ENCODE measurements at regions not wholly inside any gene's neighbourhood (a gene's known extent, or its start where the extent isn't known, plus 50 kb on each side); places are given as distances from the start of the nearest gene placed in this dataset.

DNA sequence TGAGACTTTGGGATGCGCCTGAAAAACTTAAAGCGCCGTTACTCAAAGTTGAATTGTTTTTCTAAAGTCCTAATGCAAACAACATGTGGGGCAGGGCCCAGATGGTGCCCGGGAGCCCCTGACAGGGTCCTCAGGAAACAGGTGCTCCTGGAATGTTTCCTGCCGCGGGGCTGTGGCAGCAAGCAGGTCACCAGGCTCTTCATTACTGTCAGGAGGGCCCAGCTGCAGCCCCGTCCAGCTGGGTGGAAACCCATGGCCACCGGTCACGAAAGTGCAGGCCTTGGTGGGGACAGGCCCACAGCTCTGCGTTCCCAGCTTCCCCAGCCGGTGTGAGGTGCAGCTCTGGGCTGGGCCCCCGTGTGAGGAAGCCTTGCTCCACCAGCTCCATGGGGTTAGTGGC, 63.9 kb upstream of the GATA2 start:
- TF ChIP-seq EP300 (IDR thresholded peaks at IDR 0.05; ENCODE audit: borderline replicate concordance) (no peak), ZBTB7A (IDR thresholded peaks at IDR 0.05; ENCODE audit: low read depth) (no peak), TAF1 (IDR thresholded peaks at IDR 0.05; ENCODE audit: low read depth) (no peak), TCF12 (IDR thresholded peaks at IDR 0.05; ENCODE audit: low read depth) (no peak), YY1 (IDR thresholded peaks at IDR 0.05; ENCODE audit: low read depth) (no peak), RAD21 (IDR thresholded peaks at IDR 0.05; ENCODE audit: low read depth) (no peak), EGR1 (IDR thresholded peaks at IDR 0.05) (no peak), CEBPB (IDR thresholded peaks at IDR 0.05) (no peak), CREB1 (IDR thresholded peaks at IDR 0.05; ENCODE audit: low read depth) (no peak), FOXM1 (IDR thresholded peaks at IDR 0.05; ENCODE audit: borderline replicate concordance, low read depth) (no peak), TEAD4 (IDR thresholded peaks at IDR 0.05) (no peak), NFIC (IDR thresholded peaks at IDR 0.05) (no peak)
- TF ChIP-seq, protein P1, sequence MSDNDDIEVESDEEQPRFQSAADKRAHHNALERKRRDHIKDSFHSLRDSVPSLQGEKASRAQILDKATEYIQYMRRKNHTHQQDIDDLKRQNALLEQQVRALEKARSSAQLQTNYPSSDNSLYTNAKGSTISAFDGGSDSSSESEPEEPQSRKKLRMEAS (IDR thresholded peaks at IDR 0.05), result no peak
- TF ChIP-seq, protein P2, sequence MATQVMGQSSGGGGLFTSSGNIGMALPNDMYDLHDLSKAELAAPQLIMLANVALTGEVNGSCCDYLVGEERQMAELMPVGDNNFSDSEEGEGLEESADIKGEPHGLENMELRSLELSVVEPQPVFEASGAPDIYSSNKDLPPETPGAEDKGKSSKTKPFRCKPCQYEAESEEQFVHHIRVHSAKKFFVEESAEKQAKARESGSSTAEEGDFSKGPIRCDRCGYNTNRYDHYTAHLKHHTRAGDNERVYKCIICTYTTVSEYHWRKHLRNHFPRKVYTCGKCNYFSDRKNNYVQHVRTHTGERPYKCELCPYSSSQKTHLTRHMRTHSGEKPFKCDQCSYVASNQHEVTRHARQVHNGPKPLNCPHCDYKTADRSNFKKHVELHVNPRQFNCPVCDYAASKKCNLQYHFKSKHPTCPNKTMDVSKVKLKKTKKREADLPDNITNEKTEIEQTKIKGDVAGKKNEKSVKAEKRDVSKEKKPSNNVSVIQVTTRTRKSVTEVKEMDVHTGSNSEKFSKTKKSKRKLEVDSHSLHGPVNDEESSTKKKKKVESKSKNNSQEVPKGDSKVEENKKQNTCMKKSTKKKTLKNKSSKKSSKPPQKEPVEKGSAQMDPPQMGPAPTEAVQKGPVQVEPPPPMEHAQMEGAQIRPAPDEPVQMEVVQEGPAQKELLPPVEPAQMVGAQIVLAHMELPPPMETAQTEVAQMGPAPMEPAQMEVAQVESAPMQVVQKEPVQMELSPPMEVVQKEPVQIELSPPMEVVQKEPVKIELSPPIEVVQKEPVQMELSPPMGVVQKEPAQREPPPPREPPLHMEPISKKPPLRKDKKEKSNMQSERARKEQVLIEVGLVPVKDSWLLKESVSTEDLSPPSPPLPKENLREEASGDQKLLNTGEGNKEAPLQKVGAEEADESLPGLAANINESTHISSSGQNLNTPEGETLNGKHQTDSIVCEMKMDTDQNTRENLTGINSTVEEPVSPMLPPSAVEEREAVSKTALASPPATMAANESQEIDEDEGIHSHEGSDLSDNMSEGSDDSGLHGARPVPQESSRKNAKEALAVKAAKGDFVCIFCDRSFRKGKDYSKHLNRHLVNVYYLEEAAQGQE (IDR thresholded peaks at IDR 0.05; ENCODE audit: low read depth), result no peak

DNA sequence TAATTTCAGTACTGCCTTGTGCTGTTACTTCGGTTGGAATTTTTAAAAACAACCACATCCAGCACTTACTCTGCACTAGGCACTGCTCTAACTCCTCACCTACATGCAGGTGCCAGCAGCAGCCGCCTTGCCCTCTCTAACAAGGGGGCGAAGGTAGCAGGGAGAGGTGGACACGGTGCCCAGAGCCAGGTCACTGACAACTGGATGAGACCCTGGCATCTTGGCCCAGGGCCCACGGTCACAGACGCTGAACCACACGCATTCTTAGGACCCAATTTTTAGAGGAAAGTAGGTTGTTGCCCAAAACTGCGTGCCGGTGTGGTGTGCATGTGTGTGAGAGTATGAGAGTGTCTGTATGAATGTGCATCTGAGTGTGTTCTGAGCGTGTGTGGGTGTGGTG, 63.4 kb upstream of the GATA2 start:
- TF ChIP-seq TAF1 (IDR thresholded peaks at IDR 0.05; ENCODE audit: low read depth) (no peak), TEAD4 (IDR thresholded peaks at IDR 0.05) (no peak), FOXM1 (IDR thresholded peaks at IDR 0.05; ENCODE audit: borderline replicate concordance, low read depth) (no peak)

DNA sequence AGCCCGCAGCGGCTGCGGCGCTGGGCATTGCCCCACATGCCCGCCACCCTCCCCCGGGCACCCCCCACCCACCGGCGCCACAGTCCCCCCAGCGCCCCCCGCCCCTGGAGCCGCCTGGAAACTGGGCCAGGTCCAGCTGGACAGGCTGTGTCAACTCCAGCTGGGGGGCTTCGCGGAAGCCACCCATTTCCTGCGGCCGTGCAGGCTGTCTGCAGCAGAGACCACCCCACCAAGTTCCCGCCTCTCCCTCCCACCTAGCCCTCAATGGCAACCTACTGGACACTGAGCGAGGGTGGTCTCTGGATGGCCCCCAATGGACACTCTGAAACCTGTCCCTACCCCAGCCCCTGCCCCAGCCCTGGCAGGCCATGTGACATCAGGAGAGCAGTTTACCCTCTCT, 62.8 kb upstream of the GATA2 start:
- TF ChIP-seq, protein P2 (IDR thresholded peaks at IDR 0.05; ENCODE audit: low read depth), result no peak
- TF ChIP-seq RAD21 (IDR thresholded peaks at IDR 0.05; ENCODE audit: low read depth), result no peak
- TF ChIP-seq, protein P1 (IDR thresholded peaks at IDR 0.05), result no peak
- TF ChIP-seq ZBTB7A (IDR thresholded peaks at IDR 0.05; ENCODE audit: low read depth), result no peak
- TF ChIP-seq NFIC (IDR thresholded peaks at IDR 0.05), result no peak
- no peak for TF ChIP-seq TCF12 (IDR thresholded peaks at IDR 0.05; ENCODE audit: low read depth)
- no peak for TF ChIP-seq CEBPB (IDR thresholded peaks at IDR 0.05)
- no peak for TF ChIP-seq TEAD4 (IDR thresholded peaks at IDR 0.05)
- TF ChIP-seq TAF1 (IDR thresholded peaks at IDR 0.05; ENCODE audit: low read depth), result no peak
- TF ChIP-seq, protein P3, sequence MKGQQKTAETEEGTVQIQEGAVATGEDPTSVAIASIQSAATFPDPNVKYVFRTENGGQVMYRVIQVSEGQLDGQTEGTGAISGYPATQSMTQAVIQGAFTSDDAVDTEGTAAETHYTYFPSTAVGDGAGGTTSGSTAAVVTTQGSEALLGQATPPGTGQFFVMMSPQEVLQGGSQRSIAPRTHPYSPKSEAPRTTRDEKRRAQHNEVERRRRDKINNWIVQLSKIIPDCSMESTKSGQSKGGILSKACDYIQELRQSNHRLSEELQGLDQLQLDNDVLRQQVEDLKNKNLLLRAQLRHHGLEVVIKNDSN (IDR thresholded peaks at IDR 0.05), result no peak
- TF ChIP-seq EP300 (IDR thresholded peaks at IDR 0.05; ENCODE audit: borderline replicate concordance), result no peak
- TF ChIP-seq YY1 (IDR thresholded peaks at IDR 0.05; ENCODE audit: low read depth), result no peak
- TF ChIP-seq FOXM1 (IDR thresholded peaks at IDR 0.05; ENCODE audit: borderline replicate concordance, low read depth), result no peak
- no peak for TF ChIP-seq EGR1 (IDR thresholded peaks at IDR 0.05)

DNA sequence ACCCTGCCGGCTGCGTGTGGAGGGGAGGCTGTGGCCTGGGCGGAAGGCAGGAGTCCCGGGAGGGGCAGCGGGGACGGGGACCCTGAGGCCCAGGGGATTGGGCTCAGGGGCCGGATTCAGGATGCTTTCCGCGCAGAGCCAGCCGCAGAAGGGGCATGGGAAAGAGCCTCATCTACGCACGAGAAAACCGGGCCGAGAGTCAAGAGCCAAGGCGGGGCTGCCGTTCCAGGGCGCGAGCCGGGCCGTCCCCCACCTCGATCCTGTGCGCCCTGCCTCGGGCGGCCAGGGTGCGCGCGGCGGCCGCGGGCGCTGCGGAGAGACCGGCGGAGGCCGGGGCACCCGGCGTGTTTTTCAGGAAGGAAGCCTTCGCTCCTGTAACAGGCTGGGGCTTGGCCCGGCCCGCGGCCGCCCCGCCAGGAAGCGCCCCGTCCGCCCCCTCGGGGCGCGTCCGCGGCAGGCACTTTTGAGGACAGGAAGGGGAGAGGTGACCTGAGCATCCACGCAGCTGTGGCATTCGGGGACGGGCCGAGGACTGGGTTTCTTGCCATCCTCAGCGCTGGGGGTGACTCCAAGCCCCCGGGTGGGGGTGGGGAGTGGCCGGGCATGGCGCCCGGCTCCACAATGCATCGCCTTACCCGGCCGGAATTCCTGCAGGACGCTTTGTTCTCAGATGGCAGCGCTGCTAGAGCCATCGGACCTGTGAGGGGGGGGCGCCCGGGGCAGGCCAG, 62.3 kb upstream of the GATA2 start:
- TF ChIP-seq, protein P2 (IDR thresholded peaks at IDR 0.05; ENCODE audit: low read depth), result no peak
- TF ChIP-seq NFIC (IDR thresholded peaks at IDR 0.05) (no peak), CEBPB (IDR thresholded peaks at IDR 0.05) (no peak), FOXM1 (IDR thresholded peaks at IDR 0.05; ENCODE audit: borderline replicate concordance, low read depth) (no peak), YY1 (IDR thresholded peaks at IDR 0.05; ENCODE audit: low read depth) (no peak), ZBTB7A (IDR thresholded peaks at IDR 0.05; ENCODE audit: low read depth) (no peak), TEAD4 (IDR thresholded peaks at IDR 0.05) (no peak), CREB1 (IDR thresholded peaks at IDR 0.05; ENCODE audit: low read depth) (no peak), TCF12 (IDR thresholded peaks at IDR 0.05; ENCODE audit: low read depth) (no peak)
- TF ChIP-seq, protein P1 (IDR thresholded peaks at IDR 0.05), result no peak

All from Ishikawa (cell line).